Liver (tissue), 8 donors: ENCODE measurements at regions not wholly inside any gene's neighbourhood (a gene's known extent, or its start where the extent isn't known, plus 50 kb on each side); places are given as distances from the start of the nearest gene placed in this dataset.

ENCODE experiments used
- DNase-seq: peaks from one replicate; pipeline ENCODE4 v3.0.0-alpha.2; 2017; ENCODE audit warnings: low spot score
- H3K27ac ChIP-seq, 2 donors: one replicate each; pipeline ENCODE4 v1.7.0; 2013; ENCODE audit warnings: inconsistent platforms in 2 of 2, low read length in 2 of 2, control low read depth in 1 of 2, low read depth in 1 of 2, mild to moderate bottlenecking in 1 of 2
- H3K27me3 ChIP-seq, 4 donors: one replicate each; pipeline versions ENCODE4 v1.6.1 to v1.7.0; 2013; ENCODE audit warnings: low read length in 3 of 4, inconsistent platforms in 1 of 4, mild to moderate bottlenecking in 1 of 4, moderate library complexity in 1 of 4; ENCODE audit not compliant: control insufficient read depth in 4 of 4, insufficient read depth in 4 of 4
- H3K36me3 ChIP-seq, 4 donors: one replicate each; pipeline versions ENCODE4 v1.6.1 to v1.7.0; 2013; ENCODE audit warnings: low read length in 3 of 4, mild to moderate bottlenecking in 3 of 4, low read depth in 1 of 4, moderate library complexity in 1 of 4; ENCODE audit not compliant: control insufficient read depth in 4 of 4, insufficient read depth in 3 of 4
- H3K4me1 ChIP-seq, 4 donors: one replicate each; pipeline versions ENCODE4 v1.6.1 to v1.7.0; 2013; ENCODE audit warnings: low read length in 3 of 4, mild to moderate bottlenecking in 3 of 4, moderate library complexity in 1 of 4; ENCODE audit not compliant: control insufficient read depth in 4 of 4, insufficient read depth in 4 of 4
- H3K4me3 ChIP-seq, 3 donors: one replicate each; pipeline versions ENCODE4 v1.6.1 to v1.7.0; 2013; ENCODE audit warnings: low read length in 3 of 3, control low read depth in 1 of 3, low read depth in 1 of 3, mild to moderate bottlenecking in 1 of 3
- H3K9ac ChIP-seq, 2 donors: one replicate each; pipeline ENCODE4 v1.7.0; 2013; ENCODE audit warnings: low read length in 2 of 2, mild to moderate bottlenecking in 2 of 2, moderate library complexity in 2 of 2, control low read depth in 1 of 2, low read depth in 1 of 2
- H3K9me3 ChIP-seq, 4 donors: one replicate each; pipeline versions ENCODE4 v1.6.1 to v1.7.0; 2013; ENCODE audit warnings: low read length in 3 of 4; ENCODE audit not compliant: control insufficient read depth in 4 of 4
- ATF3 ChIP-seq: IDR thresholded peaks from 2 replicates; pipeline ENCODE4 v1.6.1; 2016; ENCODE audit warnings: antibody characterized with exemption
- EGR1 ChIP-seq, 2 donors: IDR thresholded peaks; 2 replicates each; pipeline ENCODE4 v1.6.1; 2016 to 2018; ENCODE audit warnings: antibody characterized with exemption in 2 of 2, low read depth in 2 of 2
- FOXA1 ChIP-seq: IDR thresholded peaks from 2 replicates; pipeline ENCODE4 v1.6.1; 2016; ENCODE audit warnings: antibody characterized with exemption
- FOXA2 ChIP-seq: IDR thresholded peaks from 2 replicates; pipeline ENCODE4 v1.6.1; 2016; ENCODE audit warnings: antibody characterized with exemption
- GABPA ChIP-seq, 2 donors: IDR thresholded peaks in 1 of 2; conservative IDR thresholded peaks in 1 of 2; 2 replicates each; pipeline ENCODE4 v1.6.1; 2016; ENCODE audit warnings: antibody characterized with exemption in 2 of 2, mild to moderate bottlenecking in 1 of 2, moderate library complexity in 1 of 2
- HNF4A ChIP-seq, 2 donors: conservative IDR thresholded peaks; 2 replicates each; pipeline ENCODE4 v1.6.1; 2016; ENCODE audit warnings: antibody characterized with exemption in 2 of 2, mild to moderate bottlenecking in 2 of 2
- HNF4G ChIP-seq: IDR thresholded peaks from 2 replicates; pipeline ENCODE4 v1.6.1; 2016; ENCODE audit warnings: antibody characterized with exemption
- JUND ChIP-seq, 2 donors: IDR thresholded peaks; 2 replicates each; pipeline ENCODE4 v1.6.1; 2016; ENCODE audit warnings: antibody characterized with exemption in 2 of 2
- NR2F2 ChIP-seq: IDR thresholded peaks from 2 replicates; pipeline ENCODE4 v1.6.1; 2016; ENCODE audit warnings: antibody characterized with exemption
- RAD21 ChIP-seq, 2 donors: IDR thresholded peaks; 2 replicates each; pipeline ENCODE4 v1.6.1; 2016; ENCODE audit warnings: antibody characterized with exemption in 2 of 2, mild to moderate bottlenecking in 2 of 2
- REST ChIP-seq: IDR thresholded peaks from 2 replicates; pipeline ENCODE4 v1.6.1; 2016; ENCODE audit warnings: antibody characterized with exemption, mild to moderate bottlenecking
- RXRA ChIP-seq, 2 donors: IDR thresholded peaks; 2 replicates each; pipeline ENCODE4 v1.6.1; 2017 to 2018; ENCODE audit warnings: antibody characterized with exemption in 2 of 2, mild to moderate bottlenecking in 1 of 2
- SP1 ChIP-seq: IDR thresholded peaks from 2 replicates; pipeline ENCODE4 v1.6.1; 2018; ENCODE audit warnings: antibody characterized with exemption, mild to moderate bottlenecking
- TAF1 ChIP-seq: conservative IDR thresholded peaks from 2 replicates; pipeline ENCODE4 v1.6.1; 2016; ENCODE audit warnings: antibody characterized with exemption, mild to moderate bottlenecking
- YY1 ChIP-seq: IDR thresholded peaks from 2 replicates; pipeline ENCODE4 v1.6.1; 2016; ENCODE audit warnings: antibody characterized with exemption, mild to moderate bottlenecking
- WGBS: extraction: QIAGEN DNeasy Blood & Tissue Kit; methylation state at CpG from one replicate; pipeline ENCODE4 v1.1.7; 2013; 5-methylcytosine and 5-hydroxymethylcytosine counted together
- TF ChIP-seq, protein P1 (sequence below): fragments of 150-350 bp; IDR thresholded peaks from 2 replicates; pipeline ENCODE4 v1.5.1; 2017; ENCODE audit warnings: improper control_type of control experiment, low read depth, low read length; ENCODE audit not compliant: missing input control
- TF ChIP-seq, protein P2 (sequence below): IDR thresholded peaks from 2 replicates; pipeline ENCODE4 v1.6.1; 2016; ENCODE audit warnings: antibody characterized with exemption
- TF ChIP-seq, protein P3 (sequence below): IDR thresholded peaks from 2 replicates; pipeline ENCODE4 v1.6.1; 2016; ENCODE audit warnings: antibody characterized with exemption
- donor health status: healthy.
- donor health status: healthy.
- donor health status: healthy.
- donor health status: healthy.
- donor health status: healthy.

DNA sequence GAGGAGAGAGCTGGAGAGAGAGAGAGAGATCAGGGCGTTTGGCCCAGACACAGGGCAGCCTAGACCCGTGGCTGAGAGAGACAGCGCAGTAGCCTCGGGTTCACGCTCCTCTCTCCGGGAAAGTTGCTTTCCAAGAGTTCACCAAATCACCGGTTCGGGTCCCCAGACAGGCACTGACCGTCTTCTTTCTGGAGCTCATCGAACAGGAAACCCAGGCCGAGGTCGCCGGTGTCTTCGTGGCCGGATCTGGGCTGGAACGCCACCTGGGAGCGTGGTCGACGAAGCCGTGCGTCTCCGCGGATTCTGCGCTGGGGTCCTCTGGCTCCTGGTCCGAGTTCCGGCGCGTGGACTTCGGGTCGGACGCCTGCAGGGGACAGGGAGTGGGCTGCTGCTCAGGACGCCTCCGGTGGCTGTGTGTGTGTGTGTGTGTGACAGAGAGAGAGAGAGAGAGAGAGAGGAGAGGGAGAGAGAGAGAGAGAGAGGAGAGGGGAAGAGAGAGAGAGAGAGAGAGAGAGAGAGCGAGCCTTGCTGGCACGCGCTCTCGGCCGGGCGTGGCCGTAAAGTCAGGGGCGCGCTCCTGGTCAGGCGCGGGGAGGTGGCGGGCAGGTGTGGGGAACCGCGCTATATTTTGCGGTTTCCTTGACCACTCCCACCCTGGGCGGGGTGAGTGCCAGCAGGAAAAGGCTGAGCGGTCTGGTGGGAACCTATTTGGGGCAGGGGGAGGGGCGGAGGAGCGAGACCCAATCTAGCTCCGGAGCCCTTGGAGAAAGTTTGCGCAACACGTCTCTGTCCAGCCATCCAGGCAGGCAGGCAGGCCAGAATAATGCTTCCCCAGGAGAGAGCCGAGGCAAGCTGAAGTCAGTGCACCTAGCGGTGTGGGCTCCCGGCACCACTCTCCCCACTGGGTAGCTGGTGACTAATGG, 62.1 kb downstream of the RHOXF2B start:
- TF ChIP-seq SP1 (no peak), FOXA2 (no peak), NR2F2 (no peak), HNF4G (no peak), HNF4A (conservative IDR thresholded peaks at IDR 0.05) (no peak), GABPA (IDR thresholded peaks at IDR 0.05 in 1 of 2, conservative IDR thresholded peaks at IDR 0.05 in 1 of 2) (no peak)
- no peaks in the 10 kb centered on the region for H3K36me3 ChIP-seq
- no peak overlapping the region for H3K27ac ChIP-seq
- H3K4me1 ChIP-seq = peaks cover 3 to 15% (median 9%) of the 10 kb centered on the region in 4 donors
- 3% methylated on average over 58 of the region's 58 CpGs for WGBS
- no peaks in the 10 kb centered on the region for H3K9me3 ChIP-seq
- peaks cover 0 to 18% (median 1%) of the 10 kb centered on the region in 4 donors for H3K27me3 ChIP-seq
- peak overlapping the region in 2 of 3 donors; percentile 6 to 34 for H3K4me3 ChIP-seq
- no peak for DNase-seq
- H3K9ac ChIP-seq = no peak overlapping the region

- H3K4me3 ChIP-seq = peak overlapping the region in 1 of 3 donors; percentile 34
- 21% methylated on average over 30 of the region's 30 CpGs for WGBS
- DNase-seq = no peak
- no peaks in the 10 kb centered on the region for H3K9me3 ChIP-seq
- H3K36me3 ChIP-seq = no peaks in the 10 kb centered on the region
- peaks cover 0 to 18% (median 1%) of the 10 kb centered on the region in 4 donors for H3K27me3 ChIP-seq
- no peak overlapping the region for H3K27ac ChIP-seq
- TF ChIP-seq REST (no peak), NR2F2 (no peak), ATF3 (no peak), FOXA1 (no peak), SP1 (no peak), RXRA (IDR thresholded peaks at IDR 0.05) (no peak), TAF1 (no peak), EGR1 (IDR thresholded peaks at IDR 0.05; ENCODE audit: low read depth in 2 of 2) (no peak), JUND (IDR thresholded peaks at IDR 0.05) (no peak), YY1 (no peak), HNF4G (no peak), FOXA2 (no peak), RAD21 (IDR thresholded peaks at IDR 0.05) (no peak), HNF4A (conservative IDR thresholded peaks at IDR 0.05) (no peak), GABPA (IDR thresholded peaks at IDR 0.05 in 1 of 2, conservative IDR thresholded peaks at IDR 0.05 in 1 of 2) (no peak)
- TF ChIP-seq, protein P1, sequence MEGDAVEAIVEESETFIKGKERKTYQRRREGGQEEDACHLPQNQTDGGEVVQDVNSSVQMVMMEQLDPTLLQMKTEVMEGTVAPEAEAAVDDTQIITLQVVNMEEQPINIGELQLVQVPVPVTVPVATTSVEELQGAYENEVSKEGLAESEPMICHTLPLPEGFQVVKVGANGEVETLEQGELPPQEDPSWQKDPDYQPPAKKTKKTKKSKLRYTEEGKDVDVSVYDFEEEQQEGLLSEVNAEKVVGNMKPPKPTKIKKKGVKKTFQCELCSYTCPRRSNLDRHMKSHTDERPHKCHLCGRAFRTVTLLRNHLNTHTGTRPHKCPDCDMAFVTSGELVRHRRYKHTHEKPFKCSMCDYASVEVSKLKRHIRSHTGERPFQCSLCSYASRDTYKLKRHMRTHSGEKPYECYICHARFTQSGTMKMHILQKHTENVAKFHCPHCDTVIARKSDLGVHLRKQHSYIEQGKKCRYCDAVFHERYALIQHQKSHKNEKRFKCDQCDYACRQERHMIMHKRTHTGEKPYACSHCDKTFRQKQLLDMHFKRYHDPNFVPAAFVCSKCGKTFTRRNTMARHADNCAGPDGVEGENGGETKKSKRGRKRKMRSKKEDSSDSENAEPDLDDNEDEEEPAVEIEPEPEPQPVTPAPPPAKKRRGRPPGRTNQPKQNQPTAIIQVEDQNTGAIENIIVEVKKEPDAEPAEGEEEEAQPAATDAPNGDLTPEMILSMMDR = no peak
- TF ChIP-seq, protein P2, sequence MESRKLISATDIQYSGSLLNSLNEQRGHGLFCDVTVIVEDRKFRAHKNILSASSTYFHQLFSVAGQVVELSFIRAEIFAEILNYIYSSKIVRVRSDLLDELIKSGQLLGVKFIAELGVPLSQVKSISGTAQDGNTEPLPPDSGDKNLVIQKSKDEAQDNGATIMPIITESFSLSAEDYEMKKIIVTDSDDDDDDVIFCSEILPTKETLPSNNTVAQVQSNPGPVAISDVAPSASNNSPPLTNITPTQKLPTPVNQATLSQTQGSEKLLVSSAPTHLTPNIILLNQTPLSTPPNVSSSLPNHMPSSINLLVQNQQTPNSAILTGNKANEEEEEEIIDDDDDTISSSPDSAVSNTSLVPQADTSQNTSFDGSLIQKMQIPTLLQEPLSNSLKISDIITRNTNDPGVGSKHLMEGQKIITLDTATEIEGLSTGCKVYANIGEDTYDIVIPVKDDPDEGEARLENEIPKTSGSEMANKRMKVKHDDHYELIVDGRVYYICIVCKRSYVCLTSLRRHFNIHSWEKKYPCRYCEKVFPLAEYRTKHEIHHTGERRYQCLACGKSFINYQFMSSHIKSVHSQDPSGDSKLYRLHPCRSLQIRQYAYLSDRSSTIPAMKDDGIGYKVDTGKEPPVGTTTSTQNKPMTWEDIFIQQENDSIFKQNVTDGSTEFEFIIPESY = no peak
- TF ChIP-seq, protein P3, sequence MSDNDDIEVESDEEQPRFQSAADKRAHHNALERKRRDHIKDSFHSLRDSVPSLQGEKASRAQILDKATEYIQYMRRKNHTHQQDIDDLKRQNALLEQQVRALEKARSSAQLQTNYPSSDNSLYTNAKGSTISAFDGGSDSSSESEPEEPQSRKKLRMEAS = no peak
- no peak overlapping the region for H3K9ac ChIP-seq
- H3K4me1 ChIP-seq = peaks cover 3 to 15% (median 9%) of the 10 kb centered on the region in 4 donors
Observed at GRCh38 chrX:120014354-120015130, 62.9 kb downstream of the RHOXF2B start.
